Stimulated activated naive CD8-positive, alpha-beta T cell treated with anti-CD3 and anti-CD28 coated beads, Interleukin-15, Interleukin-2, amounts not matched to agents 100 ng/mL and 50 ng/mL, for 24 hours (primary cell): ENCODE measurements at regions not wholly inside any gene's neighbourhood (a gene's known extent, or its start where the extent isn't known, plus 50 kb on each side); places are given as distances from the start of the nearest gene placed in this dataset.
"Not testable (repeated sequence)": the region's sequence is repeated elsewhere in the genome, so short reads cannot be mapped to it uniquely, and the experiment has no call there.

Source experiments
- H3K27ac Mint-ChIP-seq: one replicate; pipeline ENCODE4 v1.8.0; 2021; ENCODE audit warnings: mild to moderate bottlenecking, mixed read lengths
- H3K27me3 Mint-ChIP-seq: one replicate; pipeline ENCODE4 v1.8.0; 2021; ENCODE audit warnings: mixed read lengths
- H3K36me3 Mint-ChIP-seq: one replicate; pipeline ENCODE4 v1.8.0; 2021; ENCODE audit warnings: low read depth, mixed read lengths
- H3K4me1 Mint-ChIP-seq: one replicate; pipeline ENCODE4 v1.8.0; 2021; ENCODE audit warnings: low read depth, mixed read lengths
- H3K4me3 Mint-ChIP-seq: one replicate; pipeline ENCODE4 v1.8.0; 2021; ENCODE audit warnings: mild to moderate bottlenecking, mixed read lengths
- H3K9me3 Mint-ChIP-seq: one replicate; pipeline ENCODE4 v1.8.0; 2021; ENCODE audit warnings: mixed read lengths

- peaks cover 8% of the 10 kb centered on the region for H3K9me3 Mint-ChIP-seq
- no peaks in the 10 kb centered on the region for H3K4me1 Mint-ChIP-seq
- no peaks in the 10 kb centered on the region for H3K36me3 Mint-ChIP-seq
- no peaks in the 10 kb centered on the region for H3K27me3 Mint-ChIP-seq
- H3K27ac Mint-ChIP-seq: no peak overlapping the region
- no peak overlapping the region for H3K4me3 Mint-ChIP-seq
Measured at GRCh38 chr12:34404377-34405285, 382.3 kb downstream of the ALG10 start.

- no peaks in the 10 kb centered on the region for H3K36me3 Mint-ChIP-seq
- peaks cover 13% of the 10 kb centered on the region for H3K9me3 Mint-ChIP-seq
- no peaks in the 10 kb centered on the region for H3K27me3 Mint-ChIP-seq
- H3K4me1 Mint-ChIP-seq: no peaks in the 10 kb centered on the region
- H3K4me3 Mint-ChIP-seq: no peak overlapping the region
- no peak overlapping the region for H3K27ac Mint-ChIP-seq
Measured at GRCh38 chr12:34405286-34406227, 383.3 kb downstream of the ALG10 start.

DNA sequence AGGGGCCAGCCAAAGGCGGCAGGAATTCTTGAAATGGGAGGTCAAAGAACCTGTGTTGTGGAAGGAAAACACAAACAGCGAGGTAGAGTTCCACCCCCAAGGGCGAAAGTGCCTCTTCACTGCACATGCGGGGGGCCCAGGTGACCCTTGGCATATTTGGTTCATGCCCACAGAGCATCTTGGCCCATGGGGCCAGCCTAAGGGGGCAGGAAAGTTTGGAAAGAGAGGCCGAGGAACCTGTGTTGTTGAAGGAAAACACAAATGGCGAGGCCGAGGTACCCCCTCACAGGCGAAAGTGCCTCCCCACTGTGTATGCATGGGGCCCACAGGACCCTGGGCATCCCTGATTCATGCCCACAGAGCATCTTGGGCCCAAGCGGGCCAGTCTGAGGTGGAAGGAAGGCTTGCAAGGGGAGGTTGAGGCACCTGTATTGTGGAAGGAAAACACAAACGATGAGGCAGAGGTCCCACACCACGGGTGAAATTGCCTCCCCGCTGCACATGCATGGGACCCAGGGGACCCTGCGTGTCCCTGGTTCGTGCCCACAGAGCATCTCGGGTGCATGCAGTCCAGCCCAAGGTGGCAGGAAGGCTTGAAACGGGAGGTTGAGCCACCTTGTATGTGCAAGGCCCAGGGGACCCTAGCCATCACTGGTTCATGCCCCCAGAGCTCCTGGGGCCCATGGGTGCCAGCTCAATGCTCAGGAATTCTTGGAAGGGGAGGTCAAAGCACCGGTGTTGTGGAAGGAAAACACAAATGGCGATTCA lies 384.1 kb downstream of the ALG10 start:
- Mint-ChIP-seq H3K9me3 (peaks cover 18% of the 10 kb centered on the region), H3K4me1 (no peaks in the 10 kb centered on the region), H3K27ac (no peak overlapping the region), H3K4me3 (no peak overlapping the region), H3K27me3 (no peaks in the 10 kb centered on the region), H3K36me3 (peaks cover 4% of the 10 kb centered on the region)

DNA sequence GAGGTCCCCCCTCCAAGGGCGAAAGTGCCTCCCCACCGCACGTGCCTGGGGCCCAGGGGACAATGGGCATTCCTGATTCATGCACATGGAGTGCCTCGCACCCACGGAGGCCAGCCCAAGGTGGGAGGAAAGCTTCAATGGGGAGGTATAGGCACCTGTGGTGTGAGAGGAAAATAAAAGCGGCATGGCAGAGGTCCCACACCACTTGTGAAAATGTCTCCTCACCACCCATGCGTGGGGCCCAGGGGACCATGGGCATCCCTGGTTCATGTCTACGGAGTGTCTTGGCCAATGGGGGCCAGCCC lies 384.7 kb downstream of the ALG10 start:
- H3K27me3 Mint-ChIP-seq: no peaks in the 10 kb centered on the region
- H3K4me1 Mint-ChIP-seq: no peaks in the 10 kb centered on the region
- H3K9me3 Mint-ChIP-seq: peaks cover 18% of the 10 kb centered on the region
- peaks cover 4% of the 10 kb centered on the region for H3K36me3 Mint-ChIP-seq
- H3K4me3 Mint-ChIP-seq: no peak overlapping the region
- H3K27ac Mint-ChIP-seq: no peak overlapping the region

DNA sequence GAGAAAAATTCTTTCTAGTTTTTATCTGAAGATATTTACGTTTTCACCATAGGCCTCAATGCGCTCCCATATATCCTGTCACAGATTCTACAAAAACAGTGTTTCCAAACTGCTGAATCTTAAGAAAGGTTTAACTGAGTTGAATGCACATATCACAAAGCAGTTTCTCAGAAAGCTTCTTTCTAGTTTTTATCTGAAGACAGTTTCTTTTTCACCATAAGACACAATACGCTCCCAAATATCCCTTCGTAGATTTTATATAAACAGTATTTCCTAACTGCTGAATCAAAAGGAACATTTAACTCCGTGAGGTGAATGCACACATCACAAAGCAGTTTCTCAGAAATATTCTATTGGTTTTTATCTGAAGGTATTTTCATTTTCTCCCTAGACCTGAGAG lies 385.5 kb downstream of the ALG10 start:
- H3K36me3 Mint-ChIP-seq: peaks cover 4% of the 10 kb centered on the region
- no peaks in the 10 kb centered on the region for H3K27me3 Mint-ChIP-seq
- H3K27ac Mint-ChIP-seq: no peak overlapping the region
- H3K4me1 Mint-ChIP-seq: no peaks in the 10 kb centered on the region
- H3K4me3 Mint-ChIP-seq: no peak overlapping the region
- H3K9me3 Mint-ChIP-seq: peaks cover 18% of the 10 kb centered on the region

DNA sequence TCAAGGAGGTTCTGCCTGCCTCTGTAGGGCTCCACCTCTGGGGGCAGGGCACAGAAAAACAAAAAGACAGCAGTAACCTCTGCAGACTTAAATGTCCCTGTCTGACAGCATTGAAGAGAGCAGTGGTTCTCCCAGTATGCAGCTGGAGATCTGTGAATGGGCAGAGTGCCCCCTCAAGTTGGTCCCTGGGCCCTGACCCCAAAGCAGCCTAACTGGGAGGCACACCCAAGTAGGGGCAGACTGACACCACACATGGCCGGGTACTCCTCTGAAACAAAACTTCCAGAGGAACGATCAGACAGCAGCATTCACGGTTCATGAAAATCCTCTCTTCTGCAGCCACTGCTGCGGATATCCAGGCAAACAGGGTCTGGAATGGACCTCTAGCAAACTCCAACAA lies 409.2 kb downstream of the ALG10 start:
- not testable (repeated sequence) for H3K4me1 Mint-ChIP-seq, H3K4me3 Mint-ChIP-seq, H3K36me3 Mint-ChIP-seq

More for the DNA sequence above, 409.2 kb downstream of the ALG10 start:
- not testable (repeated sequence) for H3K27me3 Mint-ChIP-seq, H3K27ac Mint-ChIP-seq, H3K9me3 Mint-ChIP-seq
